M059J (cell line): ENCODE measurements at regions not wholly inside any gene's neighbourhood (a gene's known extent, or its start where the extent isn't known, plus 50 kb on each side); places are given as distances from the start of the nearest gene placed in this dataset.

Experiments
- DNase-seq: peaks from one replicate; pipeline ENCODE4 v3.0.0-alpha.2; 2012; ENCODE audit warnings: low read depth

- no peak for DNase-seq
Observed at GRCh38 chr17:70278844-70279462, 109.6 kb downstream of the KCNJ2 start.

- DNase-seq: no peak
Observed at GRCh38 chr17:70286391-70286790, 117.1 kb downstream of the KCNJ2 start.

- no peak for DNase-seq
Observed at GRCh38 chr17:70288540-70289290, 119.4 kb downstream of the KCNJ2 start.

GRCh38 chr17:70290770-70291169 lies 121.4 kb downstream of the KCNJ2 start:
- DNase-seq: no peak

- DNase-seq: no peak
Observed at GRCh38 chr17:70292366-70292765, 123.0 kb downstream of the KCNJ2 start.

- DNase-seq: peak; percentile 73
Observed at GRCh38 chr17:70293564-70294310, 124.4 kb downstream of the KCNJ2 start.

- DNase-seq: no peak
Observed at GRCh38 chr17:70295329-70295728, 126.0 kb downstream of the KCNJ2 start.

GRCh38 chr17:70295731-70296130 lies 126.4 kb downstream of the KCNJ2 start:
- DNase-seq: no peak

GRCh38 chr17:70296456-70296855 lies 127.1 kb downstream of the KCNJ2 start:
- no peak for DNase-seq

GRCh38 chr17:70297397-70297796 lies 128.1 kb downstream of the KCNJ2 start:
- no peak for DNase-seq

GRCh38 chr17:70298929-70299531 lies 129.7 kb downstream of the KCNJ2 start:
- DNase-seq: no peak

GRCh38 chr17:70307430-70308225 lies 138.3 kb downstream of the KCNJ2 start:
- peak; percentile 59 for DNase-seq

GRCh38 chr17:70308618-70309017 lies 139.3 kb downstream of the KCNJ2 start:
- DNase-seq: no peak

GRCh38 chr17:70310221-70310672 lies 140.9 kb downstream of the KCNJ2 start:
- peak; percentile 32 for DNase-seq

- peak; percentile 53 for DNase-seq
Observed at GRCh38 chr17:70313086-70313852, 143.9 kb downstream of the KCNJ2 start.

- DNase-seq: peak; percentile 44
Observed at GRCh38 chr17:70314096-70314495, 144.8 kb downstream of the KCNJ2 start.

GRCh38 chr17:70314506-70314905 lies 145.2 kb downstream of the KCNJ2 start:
- DNase-seq: no peak

- no peak for DNase-seq
Observed at GRCh38 chr17:70317421-70317820, 148.1 kb downstream of the KCNJ2 start.

GRCh38 chr17:70318051-70318450 lies 148.7 kb downstream of the KCNJ2 start:
- no peak for DNase-seq

GRCh38 chr17:70319516-70319915 lies 150.2 kb downstream of the KCNJ2 start:
- no peak for DNase-seq
